ENCODE measurements at regions not wholly inside any gene's neighbourhood (a gene's known extent, or its start where the extent isn't known, plus 50 kb on each side); places are given as distances from the start of the nearest gene placed in this dataset.

DNA sequence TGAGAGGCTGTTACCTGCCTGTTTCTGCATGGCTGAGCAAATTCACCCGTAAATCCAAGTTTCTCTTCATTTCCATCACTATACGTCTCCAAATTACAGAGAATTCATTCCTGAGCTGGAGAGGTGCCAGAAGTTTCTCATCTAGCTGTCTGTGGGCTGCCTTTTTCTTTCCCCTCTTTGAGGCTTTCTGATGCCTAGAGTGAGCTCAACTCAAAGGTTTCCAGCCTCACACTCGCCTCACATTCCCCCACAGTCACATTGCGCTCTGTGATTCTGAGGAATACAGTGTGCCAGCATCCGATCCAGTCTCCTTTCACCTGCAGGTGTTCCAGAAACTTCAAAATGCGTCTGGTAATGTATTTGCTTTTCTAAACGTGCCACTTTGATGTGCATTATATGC is 267.2 kb downstream of the MFSD1 start, which contains the start of gene IQCJ:
- no peak for TF ChIP-seq POLR2A (IDR thresholded peaks at IDR 0.05)
- TF ChIP-seq, protein P1, sequence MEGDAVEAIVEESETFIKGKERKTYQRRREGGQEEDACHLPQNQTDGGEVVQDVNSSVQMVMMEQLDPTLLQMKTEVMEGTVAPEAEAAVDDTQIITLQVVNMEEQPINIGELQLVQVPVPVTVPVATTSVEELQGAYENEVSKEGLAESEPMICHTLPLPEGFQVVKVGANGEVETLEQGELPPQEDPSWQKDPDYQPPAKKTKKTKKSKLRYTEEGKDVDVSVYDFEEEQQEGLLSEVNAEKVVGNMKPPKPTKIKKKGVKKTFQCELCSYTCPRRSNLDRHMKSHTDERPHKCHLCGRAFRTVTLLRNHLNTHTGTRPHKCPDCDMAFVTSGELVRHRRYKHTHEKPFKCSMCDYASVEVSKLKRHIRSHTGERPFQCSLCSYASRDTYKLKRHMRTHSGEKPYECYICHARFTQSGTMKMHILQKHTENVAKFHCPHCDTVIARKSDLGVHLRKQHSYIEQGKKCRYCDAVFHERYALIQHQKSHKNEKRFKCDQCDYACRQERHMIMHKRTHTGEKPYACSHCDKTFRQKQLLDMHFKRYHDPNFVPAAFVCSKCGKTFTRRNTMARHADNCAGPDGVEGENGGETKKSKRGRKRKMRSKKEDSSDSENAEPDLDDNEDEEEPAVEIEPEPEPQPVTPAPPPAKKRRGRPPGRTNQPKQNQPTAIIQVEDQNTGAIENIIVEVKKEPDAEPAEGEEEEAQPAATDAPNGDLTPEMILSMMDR (IDR thresholded peaks at IDR 0.05) = no peak
